PFSK-1 (cell line): ENCODE measurements at regions not wholly inside any gene's neighbourhood (a gene's known extent, or its start where the extent isn't known, plus 50 kb on each side); places are given as distances from the start of the nearest gene placed in this dataset.

Experiments
- REST ChIP-seq, 2 experiments: IDR thresholded peaks; 2 replicates each; pipeline versions ENCODE4 v1.6.1 to v1.8.0; 2011 to 2012; ENCODE audit warnings: low read depth in 2 of 2, low read length in 2 of 2, control low read depth in 1 of 2, inconsistent platforms in 1 of 2, mild to moderate bottlenecking in 1 of 2, moderate library complexity in 1 of 2; ENCODE audit not compliant: insufficient read depth in 1 of 2
- TAF1 ChIP-seq: IDR thresholded peaks from 2 replicates; pipeline ENCODE4 v1.6.1; 2012; ENCODE audit warnings: low read length, control low read depth, borderline replicate concordance; ENCODE audit not compliant: insufficient read depth

GRCh38 chr22:49015459-49015858, 812.2 kb downstream of the BRD1 start:
- TF ChIP-seq REST (IDR thresholded peaks at IDR 0.05; ENCODE audit: insufficient read depth in 1 of 2, low read depth in 2 of 2, low read length in 2 of 2): no peak
- TF ChIP-seq TAF1: no peak
